OCI-LY1 (cell line): ENCODE measurements at regions not wholly inside any gene's neighbourhood (a gene's known extent, or its start where the extent isn't known, plus 50 kb on each side); places are given as distances from the start of the nearest gene placed in this dataset.

ENCODE experiments used
- H2AFZ ChIP-seq: fragments of 200-600 bp; sonication (generic), shearing (Covaris generic); 2 replicates; pipeline ENCODE4 v1.6.0; 2014; ENCODE audit warnings: antibody characterized with exemption, mild to moderate bottlenecking, low read length
- H3F3A ChIP-seq: fragments of 200-600 bp; sonication (generic), shearing (Covaris generic); 2 replicates; pipeline ENCODE4 v1.6.0; 2014; ENCODE audit warnings: mild to moderate bottlenecking, antibody characterized with exemption, low read length, moderate library complexity; ENCODE audit not compliant: insufficient read depth
- H3K27ac ChIP-seq: fragments of 200-600 bp; sonication (generic); 2 replicates; pipeline ENCODE4 v1.5.1; 2014; ENCODE audit warnings: low read length, mixed run types, mild to moderate bottlenecking, low read depth; ENCODE audit not compliant: poor library complexity, severe bottlenecking
- H3K27me3 ChIP-seq: fragments of 200-600 bp; sonication (generic); 2 replicates; pipeline ENCODE4 v1.6.0; 2014; ENCODE audit warnings: antibody characterized with exemption, mild to moderate bottlenecking, low read length, moderate library complexity; ENCODE audit not compliant: insufficient read depth
- H3K36me3 ChIP-seq: fragments of 200-600 bp; sonication (generic); 2 replicates; pipeline ENCODE4 v1.6.1; 2014; ENCODE audit warnings: mild to moderate bottlenecking, antibody characterized with exemption, low read length, moderate library complexity, mixed read lengths; ENCODE audit not compliant: insufficient read depth
- H3K4me1 ChIP-seq: fragments of 200-600 bp; sonication (generic); 2 replicates; pipeline ENCODE4 v1.5.1; 2014; ENCODE audit warnings: mild to moderate bottlenecking, low read length, moderate library complexity; ENCODE audit not compliant: insufficient read depth, severe bottlenecking
- H3K4me2 ChIP-seq: fragments of 200-600 bp; sonication (generic), shearing (Covaris generic); 2 replicates; pipeline ENCODE4 v1.6.1; 2014; ENCODE audit warnings: low read length
- H3K4me3 ChIP-seq: fragments of 200-600 bp; sonication (generic); 2 replicates; pipeline ENCODE4 v1.5.1; 2014; ENCODE audit warnings: low read length, low read depth, mild to moderate bottlenecking, mixed read lengths; ENCODE audit not compliant: poor library complexity, severe bottlenecking
- H3K79me2 ChIP-seq: fragments of 200-600 bp; shearing (Covaris generic); 2 replicates; pipeline ENCODE4 v1.6.1; 2016; ENCODE audit warnings: mixed run types, low read length, mixed read lengths; ENCODE audit not compliant: insufficient read depth
- H3K9ac ChIP-seq: fragments of 200-600 bp; sonication (generic), shearing (Covaris generic); 2 replicates; pipeline ENCODE4 v1.6.1; 2014; ENCODE audit warnings: mild to moderate bottlenecking, low read length, mixed read lengths
- H3K9me2 ChIP-seq: fragments of 200-600 bp; sonication (generic), shearing (Covaris generic); 2 replicates; pipeline ENCODE4 v1.6.1; 2014; ENCODE audit warnings: low read depth, mild to moderate bottlenecking, low read length, mixed read lengths
- H3K9me3 ChIP-seq: fragments of 200-600 bp; shearing (Covaris generic); 2 replicates; pipeline ENCODE4 v1.6.1; 2014; ENCODE audit warnings: low read length, mixed read lengths
- H4K20me1 ChIP-seq: fragments of 200-600 bp; sonication (generic), shearing (Covaris generic); 2 replicates; pipeline ENCODE4 v1.6.0; 2016; ENCODE audit warnings: mild to moderate bottlenecking, low read length; ENCODE audit not compliant: insufficient read depth
- EZH2 ChIP-seq: fragments of 200-600 bp; sonication (generic), shearing (Covaris generic); IDR thresholded peaks from 2 replicates; pipeline ENCODE4 v1.8.0; 2017; ENCODE audit warnings: borderline replicate concordance, mixed run types, mild to moderate bottlenecking, antibody characterized with exemption, low read length, moderate library complexity, mixed read lengths
- TF ChIP-seq, protein P1 (sequence below): fragments of 200-600 bp; sonication (generic), shearing (Covaris generic); IDR thresholded peaks from 2 replicates; pipeline ENCODE4 v1.5.1; 2017; ENCODE audit warnings: mild to moderate bottlenecking, antibody characterized with exemption, low read length, moderate library complexity, mixed read lengths

DNA sequence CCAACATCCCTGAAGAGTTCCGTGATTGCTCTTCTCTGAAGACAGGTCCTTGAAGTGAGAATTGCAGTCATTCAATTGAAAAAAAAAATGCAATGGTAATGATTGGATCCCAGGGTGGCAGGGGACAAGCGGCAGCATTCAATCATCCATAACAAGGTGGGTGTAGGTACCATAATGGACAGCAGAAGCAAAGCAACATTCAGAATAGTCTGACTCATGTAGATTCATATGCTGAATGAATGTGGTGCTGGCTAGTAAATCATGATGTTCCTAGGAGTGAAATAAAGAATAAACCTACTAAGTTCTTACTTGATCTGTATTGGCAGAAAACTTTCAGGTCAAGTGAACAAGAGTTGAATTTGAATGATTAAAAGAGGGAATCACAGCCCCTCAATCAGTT is 319.6 kb downstream of the GPATCH2 start:
- no peaks in the 10 kb centered on the region for H3K27me3 ChIP-seq
- no peak overlapping the region for H3K27ac ChIP-seq
- no peaks in the 10 kb centered on the region for H3F3A ChIP-seq
- H3K9ac ChIP-seq = no peak overlapping the region
- no peaks in the 10 kb centered on the region for H3K9me2 ChIP-seq
- H3K9me3 ChIP-seq = no peaks in the 10 kb centered on the region
- no peak overlapping the region for H3K4me3 ChIP-seq
- no peak overlapping the region for H2AFZ ChIP-seq
- no peaks in the 10 kb centered on the region for H4K20me1 ChIP-seq
- H3K79me2 ChIP-seq = no peaks in the 10 kb centered on the region
- H3K4me1 ChIP-seq = no peaks in the 10 kb centered on the region
- no peaks in the 10 kb centered on the region for H3K36me3 ChIP-seq
- no peak for TF ChIP-seq EZH2
- TF ChIP-seq, protein P1, sequence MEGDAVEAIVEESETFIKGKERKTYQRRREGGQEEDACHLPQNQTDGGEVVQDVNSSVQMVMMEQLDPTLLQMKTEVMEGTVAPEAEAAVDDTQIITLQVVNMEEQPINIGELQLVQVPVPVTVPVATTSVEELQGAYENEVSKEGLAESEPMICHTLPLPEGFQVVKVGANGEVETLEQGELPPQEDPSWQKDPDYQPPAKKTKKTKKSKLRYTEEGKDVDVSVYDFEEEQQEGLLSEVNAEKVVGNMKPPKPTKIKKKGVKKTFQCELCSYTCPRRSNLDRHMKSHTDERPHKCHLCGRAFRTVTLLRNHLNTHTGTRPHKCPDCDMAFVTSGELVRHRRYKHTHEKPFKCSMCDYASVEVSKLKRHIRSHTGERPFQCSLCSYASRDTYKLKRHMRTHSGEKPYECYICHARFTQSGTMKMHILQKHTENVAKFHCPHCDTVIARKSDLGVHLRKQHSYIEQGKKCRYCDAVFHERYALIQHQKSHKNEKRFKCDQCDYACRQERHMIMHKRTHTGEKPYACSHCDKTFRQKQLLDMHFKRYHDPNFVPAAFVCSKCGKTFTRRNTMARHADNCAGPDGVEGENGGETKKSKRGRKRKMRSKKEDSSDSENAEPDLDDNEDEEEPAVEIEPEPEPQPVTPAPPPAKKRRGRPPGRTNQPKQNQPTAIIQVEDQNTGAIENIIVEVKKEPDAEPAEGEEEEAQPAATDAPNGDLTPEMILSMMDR = no peak
- H3K4me2 ChIP-seq = no peak overlapping the region

DNA sequence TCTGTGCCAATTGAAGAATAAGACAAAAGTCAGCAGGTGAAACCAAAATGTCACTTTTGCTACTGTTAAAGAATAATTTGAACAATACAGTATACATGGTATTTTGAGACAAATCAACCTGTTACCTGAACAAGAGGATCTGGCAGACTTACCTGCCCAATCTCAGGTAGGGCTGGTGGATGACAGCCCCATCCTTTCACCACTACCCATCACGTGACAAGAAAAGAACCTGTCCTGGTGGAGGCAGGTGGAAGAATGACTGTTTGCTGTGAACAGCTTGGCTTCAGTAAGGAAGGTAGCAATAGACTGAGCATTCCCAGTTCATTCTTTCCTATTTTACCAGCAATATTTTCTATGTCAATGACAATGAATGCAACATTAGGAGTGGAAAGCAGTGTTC is 349.6 kb downstream of the GPATCH2 start:
- no peak overlapping the region for H3K4me2 ChIP-seq
- no peaks in the 10 kb centered on the region for H3K36me3 ChIP-seq
- TF ChIP-seq EZH2 = no peak
- TF ChIP-seq, protein P1 = no peak
- H3K4me3 ChIP-seq = no peak overlapping the region
- no peaks in the 10 kb centered on the region for H3K27me3 ChIP-seq
- H3K9me2 ChIP-seq = no peaks in the 10 kb centered on the region
- H3K27ac ChIP-seq = no peak overlapping the region
- H3K4me1 ChIP-seq = no peaks in the 10 kb centered on the region
- no peaks in the 10 kb centered on the region for H4K20me1 ChIP-seq
- H3K79me2 ChIP-seq = no peaks in the 10 kb centered on the region
- no peak overlapping the region for H2AFZ ChIP-seq
- no peaks in the 10 kb centered on the region for H3K9me3 ChIP-seq
- H3K9ac ChIP-seq = no peak overlapping the region
- no peaks in the 10 kb centered on the region for H3F3A ChIP-seq

DNA sequence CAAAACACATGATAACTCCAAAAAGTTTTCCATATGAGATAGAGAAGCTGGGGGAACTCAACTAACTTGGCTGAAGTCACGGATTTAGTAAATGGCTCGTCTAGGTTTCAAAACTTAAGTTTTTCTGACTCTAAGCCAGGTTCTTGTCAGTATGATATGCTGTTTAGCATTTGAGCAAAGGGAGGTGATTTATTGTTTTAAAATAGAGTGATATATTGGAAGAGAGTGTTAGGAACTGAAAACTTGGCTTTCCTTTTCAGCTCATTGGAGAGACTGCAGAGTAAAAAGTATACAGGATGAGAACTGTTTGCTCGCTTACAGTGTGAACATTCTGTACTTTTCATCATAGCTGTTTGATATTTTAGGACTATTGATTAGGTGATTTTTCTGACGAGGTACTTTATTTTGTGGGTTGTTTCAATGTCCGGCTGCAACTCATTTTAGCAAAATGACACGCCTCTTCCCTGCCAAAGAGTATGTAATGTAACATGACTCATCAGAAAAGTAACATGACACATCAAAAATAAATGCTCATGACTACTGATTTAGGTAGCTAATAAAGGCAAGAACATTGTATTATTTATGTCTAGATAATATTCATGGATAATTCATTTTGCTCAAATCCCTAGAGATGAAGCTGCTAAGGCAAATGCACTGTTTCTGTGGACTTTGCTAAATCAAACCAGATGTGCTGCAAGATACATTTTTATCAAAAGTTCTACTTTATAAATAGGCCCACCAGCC is 355.1 kb downstream of the GPATCH2 start:
- no peak overlapping the region for H2AFZ ChIP-seq
- TF ChIP-seq, protein P1 = no peak
- TF ChIP-seq EZH2 = no peak
- no peaks in the 10 kb centered on the region for H3K9me3 ChIP-seq
- H3K4me3 ChIP-seq = no peak overlapping the region
- H3K4me1 ChIP-seq = no peaks in the 10 kb centered on the region
- no peak overlapping the region for H3K9ac ChIP-seq
- H3K27ac ChIP-seq = no peak overlapping the region
- no peaks in the 10 kb centered on the region for H4K20me1 ChIP-seq
- H3K9me2 ChIP-seq = no peaks in the 10 kb centered on the region
- no peaks in the 10 kb centered on the region for H3K79me2 ChIP-seq
- H3K27me3 ChIP-seq = no peaks in the 10 kb centered on the region
- no peaks in the 10 kb centered on the region for H3K36me3 ChIP-seq
- H3F3A ChIP-seq = no peaks in the 10 kb centered on the region
- no peak overlapping the region for H3K4me2 ChIP-seq
